ENCODE measurements at regions not wholly inside any gene's neighbourhood (a gene's known extent, or its start where the extent isn't known, plus 50 kb on each side); places are given as distances from the start of the nearest gene placed in this dataset.

DNA sequence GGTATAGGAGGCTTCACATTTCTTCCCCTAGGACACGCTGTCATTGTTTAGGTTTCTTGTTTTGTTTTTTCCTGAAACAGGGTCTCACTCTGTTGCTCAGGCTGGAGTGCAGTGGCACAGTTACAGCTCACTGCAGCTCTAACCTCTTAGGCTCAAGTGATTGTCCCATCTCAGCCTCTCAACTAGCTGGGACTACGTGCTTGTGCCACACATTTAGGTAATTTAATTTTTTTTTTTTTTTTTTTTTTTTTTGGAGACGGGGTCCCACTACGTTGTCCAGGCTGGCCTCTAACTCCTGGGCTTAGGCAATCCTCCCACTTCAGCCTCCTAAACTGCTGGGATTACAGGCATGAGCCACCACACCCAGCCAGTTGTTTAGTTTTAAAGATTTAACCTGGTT lies 66.2 kb downstream of the EXOSC2 start:
- no peak overlapping the region for H3K4me3 ChIP-seq (ENCODE audit: insufficient read depth, low read length, poor library complexity, severe bottlenecking)
- no peak for TF ChIP-seq EZH2phosphoT487 (conservative IDR thresholded peaks at IDR 0.05; ENCODE audit: low read length)
- H3K4me2 ChIP-seq (ENCODE audit: low read depth, low read length, poor library complexity, severe bottlenecking) = no peak overlapping the region
- H3K9ac ChIP-seq (ENCODE audit: low read length) = no peak overlapping the region
- no peaks in the 10 kb centered on the region for H3K36me3 ChIP-seq (ENCODE audit: low read length)
- H3K27me3 ChIP-seq (ENCODE audit: low read length) = no peaks in the 10 kb centered on the region
- H3K9me2 ChIP-seq (replicated peaks; ENCODE audit: insufficient read depth, low read length) = no peaks in the 10 kb centered on the region
- peaks cover 6% of the 10 kb centered on the region; the same call in 1 of the 2 replicates for H4K20me1 ChIP-seq (ENCODE audit: low read depth, low read length)
- H3K79me2 ChIP-seq (ENCODE audit: insufficient read depth, low read length) = no peaks in the 10 kb centered on the region
- no peaks in the 10 kb centered on the region for H3F3A ChIP-seq (ENCODE audit: insufficient read depth)
- H2AFZ ChIP-seq (ENCODE audit: low read depth, low read length, severe bottlenecking) = no peak overlapping the region
- no peak overlapping the region for H3K27ac ChIP-seq (ENCODE audit: low read depth, low read length)
- H3K9me3 ChIP-seq (ENCODE audit: insufficient read depth, low read length) = no peaks in the 10 kb centered on the region

DNA sequence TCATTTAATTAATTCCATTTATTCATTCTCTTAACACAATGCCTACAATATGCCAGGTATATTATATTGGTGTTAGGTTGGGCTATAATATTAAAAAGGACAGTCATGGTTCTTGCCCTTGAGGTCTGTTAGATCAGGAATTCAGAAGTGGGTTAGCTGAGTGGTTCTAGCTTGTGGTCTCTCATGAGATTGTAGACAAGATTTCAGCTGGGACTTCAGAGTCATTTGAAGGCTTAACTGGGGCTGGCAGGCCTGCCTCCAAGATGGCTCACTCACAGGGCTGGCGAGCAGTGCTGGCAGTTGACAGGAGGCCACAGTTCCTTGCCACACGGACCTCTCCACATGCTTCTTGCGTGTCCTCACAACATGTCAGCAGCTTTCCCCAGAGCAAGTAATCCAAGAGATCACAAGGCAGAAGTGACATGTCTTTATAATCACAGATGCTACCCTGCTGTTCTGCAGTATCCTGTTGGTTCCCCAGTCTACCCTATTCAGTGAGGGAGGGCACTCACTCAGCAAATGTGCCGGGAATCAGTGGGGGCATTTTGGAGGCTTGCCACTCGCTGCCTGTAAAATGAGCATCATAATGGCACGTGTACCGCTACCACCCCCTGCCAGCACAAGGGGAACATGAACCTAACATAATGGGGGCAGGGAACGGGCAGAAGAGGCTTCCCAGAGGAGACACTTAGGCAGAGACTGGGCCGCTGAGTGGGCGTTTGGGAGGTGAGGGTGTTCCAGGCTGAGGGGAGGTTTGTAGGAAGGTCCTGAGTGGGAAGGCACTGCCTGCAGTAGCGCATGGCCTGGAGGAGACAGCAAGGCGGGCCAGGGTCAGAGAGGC lies 70.0 kb downstream of the EXOSC2 start:
- Histone ChIP-seq H3K4me2 (ENCODE audit: low read depth, low read length, poor library complexity, severe bottlenecking) (no peak overlapping the region), H3F3A (ENCODE audit: insufficient read depth) (no peaks in the 10 kb centered on the region), H3K9me2 (replicated peaks; ENCODE audit: insufficient read depth, low read length) (no peaks in the 10 kb centered on the region), H3K9me3 (ENCODE audit: insufficient read depth, low read length) (no peaks in the 10 kb centered on the region), H3K36me3 (ENCODE audit: low read length) (no peaks in the 10 kb centered on the region), H3K9ac (ENCODE audit: low read length) (no peak overlapping the region), H4K20me1 (ENCODE audit: low read depth, low read length) (peaks cover 8% of the 10 kb centered on the region; the same call in 1 of the 2 replicates), H3K79me2 (ENCODE audit: insufficient read depth, low read length) (no peaks in the 10 kb centered on the region), H2AFZ (ENCODE audit: low read depth, low read length, severe bottlenecking) (no peak overlapping the region), H3K27ac (ENCODE audit: low read depth, low read length) (no peak overlapping the region), H3K4me3 (ENCODE audit: insufficient read depth, low read length, poor library complexity, severe bottlenecking) (no peak overlapping the region), H3K27me3 (ENCODE audit: low read length) (no peaks in the 10 kb centered on the region)
- TF ChIP-seq, protein P1, sequence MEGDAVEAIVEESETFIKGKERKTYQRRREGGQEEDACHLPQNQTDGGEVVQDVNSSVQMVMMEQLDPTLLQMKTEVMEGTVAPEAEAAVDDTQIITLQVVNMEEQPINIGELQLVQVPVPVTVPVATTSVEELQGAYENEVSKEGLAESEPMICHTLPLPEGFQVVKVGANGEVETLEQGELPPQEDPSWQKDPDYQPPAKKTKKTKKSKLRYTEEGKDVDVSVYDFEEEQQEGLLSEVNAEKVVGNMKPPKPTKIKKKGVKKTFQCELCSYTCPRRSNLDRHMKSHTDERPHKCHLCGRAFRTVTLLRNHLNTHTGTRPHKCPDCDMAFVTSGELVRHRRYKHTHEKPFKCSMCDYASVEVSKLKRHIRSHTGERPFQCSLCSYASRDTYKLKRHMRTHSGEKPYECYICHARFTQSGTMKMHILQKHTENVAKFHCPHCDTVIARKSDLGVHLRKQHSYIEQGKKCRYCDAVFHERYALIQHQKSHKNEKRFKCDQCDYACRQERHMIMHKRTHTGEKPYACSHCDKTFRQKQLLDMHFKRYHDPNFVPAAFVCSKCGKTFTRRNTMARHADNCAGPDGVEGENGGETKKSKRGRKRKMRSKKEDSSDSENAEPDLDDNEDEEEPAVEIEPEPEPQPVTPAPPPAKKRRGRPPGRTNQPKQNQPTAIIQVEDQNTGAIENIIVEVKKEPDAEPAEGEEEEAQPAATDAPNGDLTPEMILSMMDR (IDR thresholded peaks at IDR 0.05; ENCODE audit: insufficient read depth, low read length, poor library complexity, severe bottlenecking) = no peak
- no peak for TF ChIP-seq EZH2phosphoT487 (conservative IDR thresholded peaks at IDR 0.05; ENCODE audit: low read length)

DNA sequence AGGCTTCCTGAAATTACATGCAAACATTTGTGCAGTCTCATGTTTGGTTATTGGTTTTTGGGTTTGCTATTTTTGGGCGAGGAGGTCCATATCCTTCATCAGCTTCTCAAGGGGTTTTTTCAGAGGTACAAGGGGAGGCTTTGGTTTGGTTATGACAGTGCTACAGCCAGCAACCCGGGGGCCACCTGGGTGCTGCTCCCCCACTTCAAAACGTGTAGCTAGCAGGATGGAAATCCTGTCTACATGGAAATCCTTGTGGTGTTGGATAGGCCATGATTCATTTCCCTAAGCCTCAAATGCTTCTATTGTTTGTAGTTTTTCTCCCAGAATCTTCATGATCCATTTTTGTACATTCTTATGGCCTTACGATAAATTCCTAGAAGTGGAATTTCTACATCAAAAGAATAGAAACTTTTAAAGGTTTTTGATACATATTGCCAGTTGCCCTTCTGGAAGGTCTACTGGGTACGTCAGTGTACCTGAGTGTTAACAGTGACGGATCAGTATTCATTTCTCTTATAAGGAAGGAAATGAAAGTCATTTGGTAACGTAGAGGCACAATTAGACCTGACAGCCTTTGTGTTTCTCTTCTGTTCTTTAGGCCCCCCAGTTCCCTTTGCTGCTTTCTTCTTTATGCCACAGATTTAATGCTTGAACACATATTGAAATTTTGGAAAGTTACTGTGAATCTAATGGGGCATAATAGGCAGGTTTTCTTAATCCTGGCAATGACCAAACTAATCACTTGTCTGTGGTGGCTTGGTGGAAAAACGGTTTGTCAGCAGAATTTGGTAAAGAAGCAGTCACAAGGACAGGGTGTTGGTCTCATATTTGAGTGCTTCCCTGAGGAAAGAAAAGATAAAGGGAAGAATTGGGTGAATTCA lies 69.7 kb upstream of the ABL1 start:
- no peaks in the 10 kb centered on the region for H3K36me3 ChIP-seq (ENCODE audit: low read length)
- no peaks in the 10 kb centered on the region for H3K27me3 ChIP-seq (ENCODE audit: low read length)
- H3K27ac ChIP-seq (ENCODE audit: low read depth, low read length) = no peak overlapping the region
- no peak for TF ChIP-seq EZH2phosphoT487 (conservative IDR thresholded peaks at IDR 0.05; ENCODE audit: low read length)
- TF ChIP-seq, protein P1 (IDR thresholded peaks at IDR 0.05; ENCODE audit: insufficient read depth, low read length, poor library complexity, severe bottlenecking) = no peak
- no peak overlapping the region for H3K4me2 ChIP-seq (ENCODE audit: low read depth, low read length, poor library complexity, severe bottlenecking)
- H4K20me1 ChIP-seq (ENCODE audit: low read depth, low read length) = peaks cover 8% of the 10 kb centered on the region
- H3K4me3 ChIP-seq (ENCODE audit: insufficient read depth, low read length, poor library complexity, severe bottlenecking) = no peak overlapping the region
- no peak overlapping the region for H3K9ac ChIP-seq (ENCODE audit: low read length)
- H3K79me2 ChIP-seq (ENCODE audit: insufficient read depth, low read length) = no peaks in the 10 kb centered on the region
- H3K9me3 ChIP-seq (ENCODE audit: insufficient read depth, low read length) = no peaks in the 10 kb centered on the region
- H3K9me2 ChIP-seq (replicated peaks; ENCODE audit: insufficient read depth, low read length) = no peaks in the 10 kb centered on the region
- H2AFZ ChIP-seq (ENCODE audit: low read depth, low read length, severe bottlenecking) = no peak overlapping the region
- no peaks in the 10 kb centered on the region for H3F3A ChIP-seq (ENCODE audit: insufficient read depth)

Data from SU-DHL-6 (cell line).